HUES48 (cell line): ENCODE measurements at regions not wholly inside any gene's neighbourhood (a gene's known extent, or its start where the extent isn't known, plus 50 kb on each side); places are given as distances from the start of the nearest gene placed in this dataset.
A peak's percentile ranks its signal among the peaks of the same experiment; 100 is the strongest.
"Not testable (repeated sequence)": the region's sequence is repeated elsewhere in the genome, so short reads cannot be mapped to it uniquely, and the experiment has no call there.

ENCODE experiments used
- H3K27ac ChIP-seq: one replicate; pipeline ENCODE4 v1.7.0; 2013; ENCODE audit warnings: low read depth, low read length, inconsistent platforms
- H3K27me3 ChIP-seq: 2 replicates; pipeline ENCODE4 v1.6.1; 2013; ENCODE audit warnings: mild to moderate bottlenecking, low read length; ENCODE audit not compliant: control insufficient read depth, insufficient read depth
- H3K36me3 ChIP-seq: 2 replicates; pipeline ENCODE4 v1.6.1; 2013; ENCODE audit warnings: low read length; ENCODE audit not compliant: control insufficient read depth, insufficient read depth
- H3K4me1 ChIP-seq: 2 replicates; pipeline ENCODE4 v1.6.1; 2013; ENCODE audit warnings: mild to moderate bottlenecking, low read length; ENCODE audit not compliant: control insufficient read depth, insufficient read depth
- H3K4me3 ChIP-seq: 2 replicates; pipeline ENCODE4 v1.5.1; 2013; ENCODE audit warnings: mild to moderate bottlenecking, low read depth, low read length
- H3K9ac ChIP-seq: 2 replicates; pipeline ENCODE4 v1.6.1; 2013; ENCODE audit warnings: mild to moderate bottlenecking, low read depth, low read length, moderate library complexity
- H3K9me3 ChIP-seq: 2 replicates; pipeline ENCODE4 v1.6.1; 2013; ENCODE audit warnings: low read length; ENCODE audit not compliant: control insufficient read depth, insufficient read depth

GRCh38 chrX:28472926-28473325 is 114.3 kb upstream of the IL1RAPL1 start:
- Histone ChIP-seq H3K4me1 (no peaks in the 10 kb centered on the region), H3K36me3 (no peaks in the 10 kb centered on the region), H3K9me3 (no peaks in the 10 kb centered on the region), H3K27me3 (no peaks in the 10 kb centered on the region), H3K27ac (no peak overlapping the region), H3K4me3 (no peak overlapping the region), H3K9ac (no peak overlapping the region)

- Histone ChIP-seq H3K9me3 (no peaks in the 10 kb centered on the region), H3K27ac (no peak overlapping the region), H3K4me1 (peaks cover 10% of the 10 kb centered on the region), H3K27me3 (no peaks in the 10 kb centered on the region; the same call in 1 of the 2 replicates), H3K9ac (no peak overlapping the region), H3K4me3 (no peak overlapping the region), H3K36me3 (no peaks in the 10 kb centered on the region)
Observed at GRCh38 chrX:28487818-28488217, 99.4 kb upstream of the IL1RAPL1 start.

DNA sequence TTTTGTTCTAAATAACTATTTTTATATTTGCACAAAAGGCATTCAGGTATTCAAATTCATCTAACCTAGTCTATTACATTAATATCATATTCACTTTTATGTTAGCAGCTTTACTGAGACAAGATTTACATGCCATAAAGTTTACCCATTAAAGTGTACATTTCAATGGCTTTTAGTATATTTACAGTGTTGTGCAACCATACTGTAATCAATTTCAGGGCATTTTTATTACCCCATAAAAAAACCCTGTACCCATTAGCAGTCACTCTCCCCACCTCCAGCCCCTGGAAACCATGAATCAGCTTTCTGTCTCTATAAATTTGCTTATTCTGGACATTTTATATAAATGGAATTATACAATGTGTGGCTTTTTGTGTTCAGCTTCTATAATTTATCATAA is 95.9 kb upstream of the IL1RAPL1 start:
- Histone ChIP-seq H3K36me3 (no peaks in the 10 kb centered on the region), H3K4me3 (no peak overlapping the region)

DNA sequence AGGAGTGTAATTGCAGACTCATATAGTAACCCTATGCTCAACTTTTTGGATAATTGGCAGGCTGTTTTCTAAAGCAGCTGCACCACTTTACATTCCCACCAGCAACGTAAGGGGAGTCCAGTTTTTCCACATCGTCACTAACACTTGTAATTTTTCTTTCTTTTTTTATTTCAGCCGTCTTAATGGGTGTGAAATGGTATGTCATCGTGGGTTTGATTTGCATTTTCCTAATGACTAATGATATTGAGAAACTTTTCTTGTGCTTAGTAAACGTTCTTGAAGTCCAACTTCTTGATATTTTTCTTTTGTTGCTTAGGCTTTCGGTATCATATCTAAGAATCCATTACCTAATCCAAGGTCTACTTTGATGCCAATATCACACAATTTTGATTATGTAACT is 95.3 kb upstream of the IL1RAPL1 start:
- Histone ChIP-seq H3K4me3 (no peak overlapping the region), H3K4me1 (0 out of 2 replicates have a peak, but pooled peaks cover 5% of the 10 kb centered on the region), H3K9ac (no peak overlapping the region), H3K9me3 (no peaks in the 10 kb centered on the region), H3K27me3 (no peaks in the 10 kb centered on the region; the same call in 1 of the 2 replicates), H3K27ac (no peak overlapping the region), H3K36me3 (no peaks in the 10 kb centered on the region)

More for the DNA sequence above, 95.9 kb upstream of the IL1RAPL1 start:
- Histone ChIP-seq H3K9me3 (no peaks in the 10 kb centered on the region), H3K27me3 (no peaks in the 10 kb centered on the region; the same call in 1 of the 2 replicates), H3K27ac (no peak overlapping the region), H3K9ac (no peak overlapping the region), H3K4me1 (0 out of 2 replicates have a peak, but pooled peaks cover 5% of the 10 kb centered on the region)

DNA sequence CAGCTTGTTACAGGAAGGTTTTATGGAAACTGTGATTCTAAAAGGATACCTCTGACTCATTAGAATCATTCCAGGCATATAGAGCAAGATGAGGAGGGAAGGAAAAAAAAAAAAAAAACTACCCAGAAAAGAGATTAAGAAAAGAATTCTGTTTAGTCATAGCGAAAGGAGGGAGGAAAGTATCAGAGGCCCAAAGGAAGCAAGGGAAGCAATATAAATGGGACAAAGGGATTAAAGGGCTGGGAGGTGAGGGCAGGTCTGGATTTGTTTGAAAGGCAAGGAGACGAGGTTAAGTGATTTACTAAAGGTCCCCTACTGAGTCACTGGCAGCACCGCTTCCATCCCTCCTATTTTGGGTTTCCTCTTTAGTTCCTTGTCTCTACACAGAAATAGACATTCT is 88.6 kb upstream of the IL1RAPL1 start:
- Histone ChIP-seq H3K4me1 (peaks cover 30% of the 10 kb centered on the region), H3K27me3 (no peaks in the 10 kb centered on the region), H3K9ac (no peak overlapping the region), H3K9me3 (no peaks in the 10 kb centered on the region), H3K4me3 (peak overlapping the region; percentile 7; the same call in 1 of the 2 replicates), H3K36me3 (no peaks in the 10 kb centered on the region), H3K27ac (peak overlapping the region; percentile 55)

DNA sequence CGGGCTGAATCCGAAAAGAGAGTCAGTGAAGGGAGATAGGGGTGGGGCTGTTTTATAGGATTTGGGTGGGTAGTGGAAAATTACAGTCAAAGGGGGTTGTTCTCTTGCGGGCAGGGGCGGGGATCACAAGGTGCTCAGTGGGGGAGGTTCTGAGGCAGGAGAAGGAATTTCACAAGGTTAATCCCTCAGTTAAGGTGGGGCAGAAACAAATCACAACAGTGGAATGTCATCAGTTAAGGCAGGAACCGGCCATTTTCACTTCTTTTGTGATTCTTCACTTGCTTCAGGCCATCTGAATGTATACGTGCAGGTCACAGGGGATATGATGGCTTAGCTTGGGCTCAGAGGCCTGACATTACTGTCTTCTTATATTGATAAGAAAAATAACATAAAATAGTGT is 84.6 kb upstream of the IL1RAPL1 start:
- H3K9me3 ChIP-seq, H3K27me3 ChIP-seq, H3K36me3 ChIP-seq, H3K9ac ChIP-seq, H3K4me3 ChIP-seq, H3K27ac ChIP-seq: not testable (repeated sequence)
- peaks cover 24% of the 10 kb centered on the region for H3K4me1 ChIP-seq

DNA sequence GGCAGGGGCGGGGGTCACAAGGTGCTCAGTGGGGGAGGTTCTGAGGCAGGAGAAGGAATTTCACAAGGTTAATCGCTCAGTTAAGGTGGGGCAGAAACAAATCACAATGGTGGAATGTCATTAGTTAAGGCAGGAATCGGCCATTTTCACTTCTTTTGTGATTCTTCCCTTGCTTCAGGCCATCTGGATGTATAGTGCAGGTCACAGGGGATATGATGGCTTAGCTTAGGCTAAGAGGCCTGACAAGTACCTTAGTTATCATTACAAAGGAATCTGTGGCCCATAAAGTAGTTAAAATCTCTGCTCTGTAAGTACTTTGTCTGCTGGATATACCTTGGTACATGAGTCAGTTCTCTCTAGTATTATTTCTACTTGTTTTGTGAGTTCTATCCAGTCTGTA is 79.6 kb upstream of the IL1RAPL1 start:
- H3K9ac ChIP-seq, H3K36me3 ChIP-seq, H3K4me1 ChIP-seq, H3K9me3 ChIP-seq, H3K27me3 ChIP-seq, H3K4me3 ChIP-seq: not testable (repeated sequence)
- peak overlapping the region; percentile 66 for H3K27ac ChIP-seq

DNA sequence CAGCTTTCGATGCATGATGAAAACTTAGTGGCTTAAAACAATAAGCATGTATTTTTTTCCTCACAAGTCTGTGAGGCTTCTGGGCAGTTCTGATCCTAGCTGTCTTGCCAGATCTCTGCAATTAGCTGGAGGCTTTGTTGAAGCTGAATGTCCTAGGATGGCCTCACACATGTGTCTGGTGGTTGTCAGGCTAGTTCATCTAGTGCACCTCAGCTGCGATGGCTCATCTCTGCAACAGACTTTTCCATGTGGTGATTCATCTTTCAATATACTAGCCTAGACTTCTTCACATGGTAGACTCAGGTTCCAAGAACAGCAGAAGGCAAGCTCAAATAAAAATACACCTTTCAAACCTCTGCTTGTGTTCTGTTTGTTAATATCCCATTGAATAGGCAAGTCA is 66.5 kb upstream of the IL1RAPL1 start:
- H3K4me3 ChIP-seq, result no peak overlapping the region
- no peaks in the 10 kb centered on the region for H3K9me3 ChIP-seq
- no peaks in the 10 kb centered on the region for H3K27me3 ChIP-seq
- peaks cover 7% of the 10 kb centered on the region for H3K4me1 ChIP-seq
- no peak overlapping the region for H3K27ac ChIP-seq
- no peaks in the 10 kb centered on the region for H3K36me3 ChIP-seq
- H3K9ac ChIP-seq, result no peak overlapping the region

DNA sequence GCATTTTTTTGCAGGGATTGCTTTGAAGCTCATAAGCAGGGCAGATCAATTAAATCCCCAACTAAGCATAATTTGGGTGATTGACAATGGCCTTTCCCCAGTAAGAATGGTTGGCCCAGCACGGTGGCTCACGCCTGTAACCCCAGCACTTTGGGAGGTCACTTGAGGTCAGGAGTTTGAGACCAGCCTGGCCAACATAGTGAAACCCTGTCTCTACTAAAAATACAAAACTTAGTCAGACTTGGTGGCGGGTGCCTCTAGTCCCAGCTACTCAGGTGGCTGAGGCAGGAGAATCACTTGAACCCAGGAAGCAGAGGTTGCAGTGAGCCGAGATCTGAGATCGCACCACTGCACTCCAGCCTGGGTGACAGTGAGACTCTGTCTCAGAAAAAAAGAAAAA is 58.9 kb upstream of the IL1RAPL1 start:
- not testable (repeated sequence) for H3K9me3 ChIP-seq

More for the DNA sequence above, 58.9 kb upstream of the IL1RAPL1 start:
- not testable (repeated sequence) for H3K4me3 ChIP-seq, H3K36me3 ChIP-seq, H3K27ac ChIP-seq, H3K9ac ChIP-seq, H3K27me3 ChIP-seq, H3K4me1 ChIP-seq
